ENCODE measurements at regions not wholly inside any gene's neighbourhood (a gene's known extent, or its start where the extent isn't known, plus 50 kb on each side); places are given as distances from the start of the nearest gene placed in this dataset.
"Not testable (repeated sequence)": the region's sequence is repeated elsewhere in the genome, so short reads cannot be mapped to it uniquely, and the experiment has no call there.

- Histone ChIP-seq H3K36me3 (ENCODE audit: control insufficient read depth in 2 of 3, insufficient read depth in 3 of 3, low read length in 3 of 3) (no peaks in the 10 kb centered on the region), H3K27ac (ENCODE audit: low read depth, low read length) (no peak overlapping the region), H3K27me3 (ENCODE audit: control insufficient read depth in 2 of 2, insufficient read depth in 2 of 2, low read length in 2 of 2) (no peaks in the 10 kb centered on the region), H3K4me3 (ENCODE audit: low read length) (no peak overlapping the region), H3K4me1 (ENCODE audit: control insufficient read depth in 2 of 2, insufficient read depth in 2 of 2, low read length in 2 of 2) (no peaks in the 10 kb centered on the region), H3K9me3 (ENCODE audit: control insufficient read depth in 2 of 3, low read length in 3 of 3) (peaks cover 0 to 6% (median 0%) of the 10 kb centered on the region in 3 experiments)
- H3K27ac Mint-ChIP-seq = no peak overlapping the region
- H3K4me1 Mint-ChIP-seq = no peaks in the 10 kb centered on the region
- no peak overlapping the region for H3K4me3 Mint-ChIP-seq
- peaks cover 1 to 33% (median 10%) of the 10 kb centered on the region in 11 donors for H3K9me3 Mint-ChIP-seq
- POLR2A ChIA-PET = no interaction called here
- DNase-seq (no peak), ATAC-seq (no peak)
- CTCF ChIA-PET = no interaction called here
- no peaks in the 10 kb centered on the region for H3K36me3 Mint-ChIP-seq
- intact Hi-C loops (cut with micrococcal nuclease) = no loop called here
- no peaks in the 10 kb centered on the region for H3K27me3 Mint-ChIP-seq
These were observed 75.4 kb upstream of the LRRC4C start for GRCh38 chr11:41534861-41535260.

GRCh38 chr11:41536021-41536568 is 76.6 kb upstream of the LRRC4C start:
- DNase-seq (no peak), ATAC-seq (no peak)
- Histone ChIP-seq H3K4me3 (ENCODE audit: low read length) (no peak overlapping the region), H3K4me1 (ENCODE audit: control insufficient read depth in 2 of 2, insufficient read depth in 2 of 2, low read length in 2 of 2) (no peaks in the 10 kb centered on the region), H3K36me3 (ENCODE audit: control insufficient read depth in 2 of 3, insufficient read depth in 3 of 3, low read length in 3 of 3) (no peaks in the 10 kb centered on the region), H3K27ac (ENCODE audit: low read depth, low read length) (no peak overlapping the region), H3K27me3 (ENCODE audit: control insufficient read depth in 2 of 2, insufficient read depth in 2 of 2, low read length in 2 of 2) (no peaks in the 10 kb centered on the region), H3K9me3 (ENCODE audit: control insufficient read depth in 2 of 3, low read length in 3 of 3) (peaks cover 0 to 6% (median 0%) of the 10 kb centered on the region in 3 experiments)
- Mint-ChIP-seq H3K9me3 (peaks cover 0 to 28% (median 6%) of the 10 kb centered on the region in 11 donors), H3K27me3 (no peaks in the 10 kb centered on the region), H3K27ac (no peak overlapping the region), H3K36me3 (no peaks in the 10 kb centered on the region), H3K4me3 (no peak overlapping the region), H3K4me1 (no peaks in the 10 kb centered on the region)
- ChIA-PET POLR2A (no interaction called here), CTCF (no interaction called here)
- intact Hi-C loops (cut with micrococcal nuclease) = no loop called here

- intact Hi-C loops (cut with micrococcal nuclease); DNase-seq; H3K4me3 Mint-ChIP-seq; H3K27me3 ChIP-seq (ENCODE audit: control insufficient read depth in 2 of 2, insufficient read depth in 2 of 2, low read length in 2 of 2); H3K27ac Mint-ChIP-seq; H3K4me3 ChIP-seq (ENCODE audit: low read length); CTCF ChIA-PET; H3K4me1 ChIP-seq (ENCODE audit: control insufficient read depth in 2 of 2, insufficient read depth in 2 of 2, low read length in 2 of 2); H3K9me3 ChIP-seq (ENCODE audit: control insufficient read depth in 2 of 3, low read length in 3 of 3); ATAC-seq; H3K27ac ChIP-seq (ENCODE audit: low read depth, low read length); H3K36me3 ChIP-seq (ENCODE audit: control insufficient read depth in 2 of 3, insufficient read depth in 3 of 3, low read length in 3 of 3); POLR2A ChIA-PET; H3K27me3 Mint-ChIP-seq; H3K36me3 Mint-ChIP-seq; H3K4me1 Mint-ChIP-seq: not testable (repeated sequence)
- H3K9me3 Mint-ChIP-seq = peaks cover 0 to 37% (median 11%) of the 10 kb centered on the region in 11 donors
These were observed 85.5 kb upstream of the LRRC4C start for GRCh38 chr11:41544902-41545301.

- no peak overlapping the region for H3K4me3 Mint-ChIP-seq
- intact Hi-C loops (cut with micrococcal nuclease) = no loop called here
- H3K4me3 ChIP-seq (ENCODE audit: low read length) = no peak overlapping the region
- H3K27ac Mint-ChIP-seq = no peak overlapping the region
- DNase-seq (no peak), ATAC-seq (no peak)
- H3K27me3 Mint-ChIP-seq = no peaks in the 10 kb centered on the region
- peaks cover 2 to 41% (median 7%) of the 10 kb centered on the region in 11 donors for H3K9me3 Mint-ChIP-seq
- H3K36me3 ChIP-seq (ENCODE audit: control insufficient read depth in 2 of 3, insufficient read depth in 3 of 3, low read length in 3 of 3) = no peaks in the 10 kb centered on the region
- H3K4me1 Mint-ChIP-seq = no peaks in the 10 kb centered on the region
- POLR2A ChIA-PET = no interaction called here
- no peaks in the 10 kb centered on the region for H3K36me3 Mint-ChIP-seq
- H3K4me1 ChIP-seq (ENCODE audit: control insufficient read depth in 2 of 2, insufficient read depth in 2 of 2, low read length in 2 of 2) = no peaks in the 10 kb centered on the region
- no peaks in the 10 kb centered on the region for H3K27me3 ChIP-seq (ENCODE audit: control insufficient read depth in 2 of 2, insufficient read depth in 2 of 2, low read length in 2 of 2)
- CTCF ChIA-PET = no interaction called here
- no peaks in the 10 kb centered on the region for H3K9me3 ChIP-seq (ENCODE audit: control insufficient read depth in 2 of 3, low read length in 3 of 3)
- H3K27ac ChIP-seq (ENCODE audit: low read depth, low read length) = no peak overlapping the region
These were observed 119.1 kb upstream of the LRRC4C start for GRCh38 chr11:41578421-41579051.

- ATAC-seq (no peak), DNase-seq (no peak)
- Mint-ChIP-seq H3K27me3 (no peaks in the 10 kb centered on the region), H3K9me3 (peaks cover 2 to 41% (median 11%) of the 10 kb centered on the region in 11 donors), H3K4me3 (no peak overlapping the region), H3K27ac (no peak overlapping the region), H3K36me3 (no peaks in the 10 kb centered on the region), H3K4me1 (no peaks in the 10 kb centered on the region)
- Histone ChIP-seq H3K4me3 (ENCODE audit: low read length) (no peak overlapping the region), H3K4me1 (ENCODE audit: control insufficient read depth in 2 of 2, insufficient read depth in 2 of 2, low read length in 2 of 2) (no peaks in the 10 kb centered on the region), H3K9me3 (ENCODE audit: control insufficient read depth in 2 of 3, low read length in 3 of 3) (no peaks in the 10 kb centered on the region), H3K36me3 (ENCODE audit: control insufficient read depth in 2 of 3, insufficient read depth in 3 of 3, low read length in 3 of 3) (no peaks in the 10 kb centered on the region), H3K27ac (ENCODE audit: low read depth, low read length) (no peak overlapping the region), H3K27me3 (ENCODE audit: control insufficient read depth in 2 of 2, insufficient read depth in 2 of 2, low read length in 2 of 2) (no peaks in the 10 kb centered on the region)
- intact Hi-C loops (cut with micrococcal nuclease) = no loop called here
- ChIA-PET POLR2A (no interaction called here), CTCF (no interaction called here)
These were observed 120.1 kb upstream of the LRRC4C start for GRCh38 chr11:41579546-41579945.

- H3K4me3 ChIP-seq (ENCODE audit: low read length) = no peak overlapping the region
- Mint-ChIP-seq H3K9me3 (peaks cover 0 to 19% (median 9%) of the 10 kb centered on the region in 11 donors), H3K36me3 (no peaks in the 10 kb centered on the region), H3K27ac (no peak overlapping the region), H3K4me3 (no peak overlapping the region), H3K4me1 (no peaks in the 10 kb centered on the region), H3K27me3 (no peaks in the 10 kb centered on the region)
- no peaks in the 10 kb centered on the region for H3K9me3 ChIP-seq (ENCODE audit: control insufficient read depth in 2 of 3, low read length in 3 of 3)
- no peaks in the 10 kb centered on the region for H3K27me3 ChIP-seq (ENCODE audit: control insufficient read depth in 2 of 2, insufficient read depth in 2 of 2, low read length in 2 of 2)
- no peak for ATAC-seq
- H3K27ac ChIP-seq (ENCODE audit: low read depth, low read length) = no peak overlapping the region
- CTCF ChIA-PET = no interaction called here
- H3K4me1 ChIP-seq (ENCODE audit: control insufficient read depth in 2 of 2, insufficient read depth in 2 of 2, low read length in 2 of 2) = no peaks in the 10 kb centered on the region
- POLR2A ChIA-PET = no interaction called here
- H3K36me3 ChIP-seq (ENCODE audit: control insufficient read depth in 2 of 3, insufficient read depth in 3 of 3, low read length in 3 of 3) = no peaks in the 10 kb centered on the region
- DNase-seq = no peak
- intact Hi-C loops (cut with micrococcal nuclease) = no loop called here
These were observed 150.1 kb upstream of the LRRC4C start for GRCh38 chr11:41609511-41609910.

GRCh38 chr11:41612415-41612814 is 153.0 kb upstream of the LRRC4C start:
- no peaks in the 10 kb centered on the region for H3K27me3 Mint-ChIP-seq
- no peak overlapping the region for H3K27ac ChIP-seq (ENCODE audit: low read depth, low read length)
- H3K9me3 Mint-ChIP-seq = peaks cover 2 to 31% (median 9%) of the 10 kb centered on the region in 11 donors
- DNase-seq (no peak), ATAC-seq (no peak)
- no peaks in the 10 kb centered on the region for H3K4me1 ChIP-seq (ENCODE audit: control insufficient read depth in 2 of 2, insufficient read depth in 2 of 2, low read length in 2 of 2)
- no peaks in the 10 kb centered on the region for H3K36me3 Mint-ChIP-seq
- H3K4me3 Mint-ChIP-seq = no peak overlapping the region
- intact Hi-C loops (cut with micrococcal nuclease) = no loop called here
- no peaks in the 10 kb centered on the region for H3K4me1 Mint-ChIP-seq
- POLR2A ChIA-PET = no interaction called here
- no peaks in the 10 kb centered on the region for H3K9me3 ChIP-seq (ENCODE audit: control insufficient read depth in 2 of 3, low read length in 3 of 3)
- H3K4me3 ChIP-seq (ENCODE audit: low read length) = no peak overlapping the region
- H3K27me3 ChIP-seq (ENCODE audit: control insufficient read depth in 2 of 2, insufficient read depth in 2 of 2, low read length in 2 of 2) = no peaks in the 10 kb centered on the region
- H3K27ac Mint-ChIP-seq = no peak overlapping the region
- CTCF ChIA-PET = no interaction called here
- no peaks in the 10 kb centered on the region for H3K36me3 ChIP-seq (ENCODE audit: control insufficient read depth in 2 of 3, insufficient read depth in 3 of 3, low read length in 3 of 3)

Data from naive thymus-derived CD4-positive, alpha-beta T cell (primary cell).